Epithelial cell of esophagus (primary cell): ENCODE measurements at regions not wholly inside any gene's neighbourhood (a gene's known extent, or its start where the extent isn't known, plus 50 kb on each side); places are given as distances from the start of the nearest gene placed in this dataset.

Source experiments
- DNase-seq: peaks from one replicate; pipeline ENCODE4 v3.0.0; 2010; ENCODE audit warnings: low read depth
- H3K4me3 ChIP-seq: 2 replicates; pipeline ENCODE4 v1.5.1; 2011; ENCODE audit warnings: mild to moderate bottlenecking, low read length, control low read depth
- CTCF ChIP-seq: IDR thresholded peaks from 2 replicates; pipeline ENCODE4 v1.5.1; 2011; ENCODE audit warnings: low read depth, mild to moderate bottlenecking, low read length, control low read depth, inconsistent platforms; ENCODE audit not compliant: insufficient read depth; ENCODE audit errors: missing control alignments

DNA sequence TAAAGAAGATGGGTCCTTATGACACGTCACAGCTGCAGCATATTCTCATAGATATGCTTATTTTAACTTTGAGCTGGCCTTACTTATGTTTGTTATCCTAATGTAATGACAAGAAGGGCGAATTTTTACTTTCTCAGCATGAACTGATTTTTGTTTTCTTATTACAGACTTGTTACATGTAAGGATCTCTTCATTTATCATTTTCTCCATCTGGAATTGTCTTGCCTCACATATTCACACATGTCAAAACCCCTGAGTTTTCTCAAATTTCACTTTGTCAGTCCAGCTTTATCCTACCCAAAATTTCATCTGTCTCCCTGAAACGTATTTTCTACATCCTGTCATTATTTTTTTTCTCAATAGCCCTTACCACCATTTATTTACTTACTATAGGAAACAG, 1774.0 kb upstream of the PRR20A start:
- no peak overlapping the region for H3K4me3 ChIP-seq
- no peak for DNase-seq
- no peak for TF ChIP-seq CTCF

GRCh38 chr13:55394470-55394869, 1746.2 kb upstream of the PRR20A start:
- H3K4me3 ChIP-seq: no peak overlapping the region
- no peak for DNase-seq
- TF ChIP-seq CTCF: no peak

DNA sequence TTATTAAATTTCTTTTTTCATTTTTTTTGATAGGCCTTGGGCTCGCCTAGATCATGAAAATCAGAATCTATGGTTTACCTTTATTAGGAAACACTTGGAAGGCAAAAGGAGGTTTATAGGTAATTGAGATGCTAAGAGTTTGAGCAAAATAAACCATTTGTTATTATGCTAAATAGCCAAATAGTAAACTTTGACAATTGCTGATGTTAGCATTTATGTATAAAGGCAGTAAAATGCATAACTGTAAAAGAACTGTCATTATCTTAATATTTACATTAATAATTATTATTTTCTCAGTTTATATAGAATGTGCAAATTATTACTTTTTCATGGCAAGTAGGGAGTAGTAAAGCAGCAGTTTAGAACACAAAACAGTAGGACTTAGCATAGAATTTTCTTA, 1737.8 kb upstream of the PRR20A start:
- no peak for DNase-seq
- H3K4me3 ChIP-seq: no peak overlapping the region
- TF ChIP-seq CTCF: no peak

GRCh38 chr13:55403887-55404487, 1736.7 kb upstream of the PRR20A start:
- H3K4me3 ChIP-seq: no peak overlapping the region
- DNase-seq: no peak
- no peak for TF ChIP-seq CTCF

DNA sequence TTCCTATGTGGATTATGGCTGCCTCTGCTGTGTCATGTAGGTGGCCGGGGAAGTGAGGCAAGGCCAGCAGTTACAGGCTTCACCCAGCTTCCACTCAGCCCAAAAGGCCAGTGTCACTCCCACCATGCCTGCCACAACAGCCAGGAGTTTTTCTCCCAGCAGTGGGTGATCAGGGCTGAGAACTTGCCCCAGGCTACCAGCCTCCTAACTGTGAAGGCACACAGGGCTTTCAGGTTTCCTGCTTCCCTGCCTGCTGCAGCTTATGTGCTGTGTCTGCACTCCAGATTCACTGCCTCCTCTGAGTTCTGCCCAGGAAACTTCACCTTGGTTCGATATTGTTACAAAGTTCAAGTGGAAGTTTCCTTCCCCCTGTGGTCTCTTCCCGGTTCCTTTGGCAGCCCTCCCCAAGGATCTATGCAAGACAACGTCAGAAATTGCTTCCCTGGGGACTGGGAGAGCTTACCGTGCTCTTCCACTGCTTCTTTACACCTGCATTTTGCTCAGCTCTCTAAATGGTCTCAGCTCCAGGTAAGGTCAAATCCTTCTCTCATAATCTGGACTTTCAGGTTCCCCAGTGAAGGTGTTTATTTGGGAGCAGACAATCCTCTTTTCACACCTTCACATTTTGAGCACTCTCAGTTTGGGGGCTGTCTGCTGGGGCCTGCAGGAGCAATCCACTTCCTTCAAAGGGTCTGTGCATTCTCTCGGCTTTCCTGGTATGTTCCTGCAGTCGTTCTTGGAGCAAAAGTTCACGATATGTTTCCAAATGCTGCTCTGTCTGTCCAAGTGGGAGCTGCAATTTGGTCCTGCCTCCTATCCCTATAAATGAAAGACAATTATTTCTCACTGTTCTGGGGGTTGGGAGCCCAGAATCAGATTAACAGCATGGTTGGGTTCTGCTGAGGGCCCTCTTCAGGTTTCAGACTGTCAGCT, 1730.1 kb upstream of the PRR20A start:
- DNase-seq: peak; percentile 2
- no peak for TF ChIP-seq CTCF
- H3K4me3 ChIP-seq: no peak overlapping the region

DNA sequence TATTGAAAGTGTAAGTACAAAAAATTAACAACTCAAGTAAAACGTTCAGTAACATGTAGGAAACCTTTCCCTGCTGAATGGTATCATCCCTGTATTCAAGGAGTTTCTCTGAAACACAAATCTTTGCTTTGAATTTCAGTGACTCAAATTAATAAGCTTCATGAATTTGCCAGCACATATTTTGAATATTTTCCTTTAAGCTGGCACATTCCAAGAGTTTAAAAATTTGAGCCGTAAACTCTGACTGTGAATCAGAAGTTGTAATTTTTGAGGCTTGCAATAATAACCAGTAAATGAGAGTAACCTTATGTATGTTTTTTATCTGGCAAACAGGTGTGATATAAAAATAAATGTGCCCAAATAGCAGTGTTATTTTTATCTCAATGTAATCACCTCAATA, 1722.6 kb upstream of the PRR20A start:
- no peak overlapping the region for H3K4me3 ChIP-seq
- DNase-seq: no peak
- no peak for TF ChIP-seq CTCF
